WERI-Rb-1 (cell line): ENCODE measurements at regions not wholly inside any gene's neighbourhood (a gene's known extent, or its start where the extent isn't known, plus 50 kb on each side); places are given as distances from the start of the nearest gene placed in this dataset.

ENCODE experiments used
- DNase-seq: peaks from one replicate; pipeline ENCODE4 v3.0.0-alpha.2; 2020
- H3K27ac ChIP-seq: fragments of 250-450 bp; sonication (Bioruptor Pico); 2 replicates; pipeline ENCODE4 v1.5.1; 2020; ENCODE audit warnings: mild to moderate bottlenecking, moderate library complexity
- H3K27me3 ChIP-seq: fragments of 250-450 bp; sonication (Bioruptor Pico); 2 replicates; pipeline ENCODE4 v1.5.1; 2021; ENCODE audit warnings: mild to moderate bottlenecking, low read depth, moderate library complexity; ENCODE audit not compliant: insufficient read depth, severe bottlenecking
- H3K36me3 ChIP-seq: fragments of 250-450 bp; sonication (Bioruptor Pico); 2 replicates; pipeline ENCODE4 v1.5.1; 2020; ENCODE audit warnings: mild to moderate bottlenecking, moderate library complexity
- H3K4me3 ChIP-seq: 2 replicates; pipeline ENCODE4 v1.5.1; 2011; ENCODE audit warnings: low read depth, mild to moderate bottlenecking, control low read depth, low read length
- H3K9me3 ChIP-seq: fragments of 250-450 bp; sonication (Bioruptor Pico); 2 replicates; pipeline ENCODE4 v1.5.1; 2021; ENCODE audit warnings: mild to moderate bottlenecking, moderate library complexity; ENCODE audit not compliant: severe bottlenecking
- TF ChIP-seq, protein P1 (sequence below): IDR thresholded peaks from 2 replicates; pipeline ENCODE4 v1.5.1; 2011; ENCODE audit warnings: low read depth, mild to moderate bottlenecking, control low read depth, inconsistent platforms, low read length

DNA sequence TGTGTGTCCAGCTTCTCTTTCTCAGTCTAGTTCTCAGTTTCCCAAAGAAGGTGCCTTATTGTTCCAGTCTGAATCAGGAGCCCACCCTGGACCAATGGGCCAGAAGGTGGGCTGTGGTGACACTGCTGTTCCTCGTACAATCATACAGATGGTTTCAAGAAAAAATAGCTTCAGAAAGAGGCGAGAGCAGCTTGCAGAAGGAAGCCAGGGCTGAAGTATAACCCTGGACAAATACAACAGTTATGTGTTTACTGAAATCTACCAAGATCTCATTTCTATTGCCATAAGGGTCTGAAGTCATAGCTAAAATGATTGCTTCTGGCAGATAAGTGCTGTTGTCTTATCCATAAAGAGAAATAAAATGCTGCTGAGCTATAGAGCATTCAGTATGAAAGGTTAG lies 75.4 kb downstream of the PFDN4 start:
- TF ChIP-seq, protein P1, sequence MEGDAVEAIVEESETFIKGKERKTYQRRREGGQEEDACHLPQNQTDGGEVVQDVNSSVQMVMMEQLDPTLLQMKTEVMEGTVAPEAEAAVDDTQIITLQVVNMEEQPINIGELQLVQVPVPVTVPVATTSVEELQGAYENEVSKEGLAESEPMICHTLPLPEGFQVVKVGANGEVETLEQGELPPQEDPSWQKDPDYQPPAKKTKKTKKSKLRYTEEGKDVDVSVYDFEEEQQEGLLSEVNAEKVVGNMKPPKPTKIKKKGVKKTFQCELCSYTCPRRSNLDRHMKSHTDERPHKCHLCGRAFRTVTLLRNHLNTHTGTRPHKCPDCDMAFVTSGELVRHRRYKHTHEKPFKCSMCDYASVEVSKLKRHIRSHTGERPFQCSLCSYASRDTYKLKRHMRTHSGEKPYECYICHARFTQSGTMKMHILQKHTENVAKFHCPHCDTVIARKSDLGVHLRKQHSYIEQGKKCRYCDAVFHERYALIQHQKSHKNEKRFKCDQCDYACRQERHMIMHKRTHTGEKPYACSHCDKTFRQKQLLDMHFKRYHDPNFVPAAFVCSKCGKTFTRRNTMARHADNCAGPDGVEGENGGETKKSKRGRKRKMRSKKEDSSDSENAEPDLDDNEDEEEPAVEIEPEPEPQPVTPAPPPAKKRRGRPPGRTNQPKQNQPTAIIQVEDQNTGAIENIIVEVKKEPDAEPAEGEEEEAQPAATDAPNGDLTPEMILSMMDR: no peak
- Histone ChIP-seq H3K27me3 (peaks cover 66% of the 10 kb centered on the region), H3K27ac (no peak overlapping the region), H3K4me3 (no peak overlapping the region), H3K9me3 (no peaks in the 10 kb centered on the region), H3K36me3 (no peaks in the 10 kb centered on the region)
- DNase-seq: no peak

DNA sequence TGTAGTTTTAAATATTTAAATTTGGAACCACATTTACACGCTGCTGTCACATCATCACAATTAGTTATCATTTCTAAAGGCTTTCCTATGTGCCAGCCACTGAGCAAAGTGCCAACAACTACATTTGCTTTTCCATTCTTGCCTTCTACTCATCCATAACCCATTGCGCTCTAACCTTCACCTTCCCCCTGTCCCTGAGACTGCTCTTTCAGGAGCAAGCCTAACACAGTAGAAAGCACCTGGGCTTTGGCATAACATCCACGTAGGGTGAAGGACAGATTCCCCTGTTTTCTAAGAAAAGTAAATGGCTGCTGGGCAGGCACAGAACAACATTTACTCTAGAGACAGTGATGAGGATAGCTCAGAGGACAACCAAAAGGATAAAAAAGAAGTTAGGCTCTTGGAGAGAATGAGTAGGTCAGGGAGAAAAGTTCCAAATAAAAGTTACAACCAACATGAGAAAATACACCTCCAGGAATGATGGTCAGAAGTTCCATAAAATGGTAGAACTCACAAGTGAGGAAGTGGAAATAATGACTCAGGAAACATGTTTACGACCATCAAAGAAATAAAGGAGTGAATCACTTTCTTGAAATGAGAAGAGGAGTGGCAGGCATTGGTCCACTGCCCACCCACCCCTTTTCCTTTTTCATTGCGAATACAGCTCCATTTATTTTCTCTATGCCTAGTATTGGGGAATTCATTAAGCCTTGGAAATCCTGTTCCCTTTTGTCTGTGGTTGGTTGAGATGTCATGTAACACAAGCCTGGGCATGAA lies 77.2 kb downstream of the PFDN4 start:
- Histone ChIP-seq H3K27me3 (peaks cover 61% of the 10 kb centered on the region), H3K36me3 (no peaks in the 10 kb centered on the region), H3K27ac (no peak overlapping the region), H3K9me3 (no peaks in the 10 kb centered on the region), H3K4me3 (no peak overlapping the region)
- no peak for DNase-seq
- TF ChIP-seq, protein P1: no peak

- no peak overlapping the region for H3K27ac ChIP-seq
- no peak for DNase-seq
- H3K36me3 ChIP-seq: no peaks in the 10 kb centered on the region
- TF ChIP-seq, protein P1: no peak
- H3K27me3 ChIP-seq: peaks cover 44% of the 10 kb centered on the region
- no peaks in the 10 kb centered on the region for H3K9me3 ChIP-seq
- no peak overlapping the region for H3K4me3 ChIP-seq
These were observed 82.7 kb downstream of the PFDN4 start for GRCh38 chr20:54290636-54291035.

DNA sequence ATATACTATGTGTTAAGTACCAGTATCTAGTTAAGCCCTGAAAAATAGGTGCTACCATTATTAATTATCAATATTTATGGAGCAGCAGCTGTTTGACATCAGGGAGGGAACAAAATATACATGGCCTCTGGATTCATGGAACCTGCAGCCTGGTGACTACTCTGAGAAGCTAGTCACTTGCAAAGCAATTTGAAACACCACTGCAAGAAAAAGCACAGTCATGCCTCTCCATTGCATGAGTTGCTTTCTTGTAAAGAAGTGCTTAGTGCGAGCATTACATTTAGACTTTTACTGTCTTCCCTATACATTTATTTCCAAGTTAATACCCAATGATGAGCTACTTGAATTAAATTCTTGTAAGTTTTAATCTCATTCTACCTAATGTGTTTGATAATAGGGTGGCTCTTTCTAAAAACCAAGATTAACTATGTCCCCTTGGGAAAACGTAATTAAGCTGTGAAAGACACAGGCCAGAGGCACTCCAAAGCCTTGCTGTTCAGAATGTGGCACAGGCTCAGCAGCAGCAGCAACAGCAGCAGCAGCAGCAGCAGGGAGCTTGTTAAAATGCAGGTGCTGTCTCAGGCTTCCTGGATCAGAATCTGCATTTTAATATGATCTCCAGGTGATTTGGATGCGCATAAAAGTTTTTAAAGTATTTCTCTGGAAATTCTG lies 83.6 kb downstream of the PFDN4 start:
- Histone ChIP-seq H3K27ac (no peak overlapping the region), H3K36me3 (no peaks in the 10 kb centered on the region), H3K9me3 (no peaks in the 10 kb centered on the region), H3K27me3 (peaks cover 39% of the 10 kb centered on the region), H3K4me3 (no peak overlapping the region)
- TF ChIP-seq, protein P1: no peak
- no peak for DNase-seq

- DNase-seq: no peak
- TF ChIP-seq, protein P1: no peak
- no peak overlapping the region for H3K27ac ChIP-seq
- no peak overlapping the region for H3K4me3 ChIP-seq
- no peaks in the 10 kb centered on the region for H3K36me3 ChIP-seq
- H3K9me3 ChIP-seq: no peaks in the 10 kb centered on the region
- peaks cover 43% of the 10 kb centered on the region for H3K27me3 ChIP-seq
These were observed 84.3 kb downstream of the PFDN4 start for GRCh38 chr20:54292185-54292584.
